ENCODE measurements at regions not wholly inside any gene's neighbourhood (a gene's known extent, or its start where the extent isn't known, plus 50 kb on each side); places are given as distances from the start of the nearest gene placed in this dataset.

- TF ChIP-seq CTCF (IDR thresholded peaks at IDR 0.05; ENCODE audit: low read length) (no peak), EZH2 (optimal IDR thresholded peaks at IDR 0.05; ENCODE audit: low read depth, low read length) (no peak), EZH2phosphoT487 (IDR thresholded peaks at IDR 0.05; ENCODE audit: low read length) (no peak)
Observed at GRCh38 chr12:92349635-92350034, 204.0 kb upstream of the BTG1 start.
